IPS-11a (cell line): ENCODE measurements at regions not wholly inside any gene's neighbourhood (a gene's known extent, or its start where the extent isn't known, plus 50 kb on each side); places are given as distances from the start of the nearest gene placed in this dataset.
"Not testable (repeated sequence)": the region's sequence is repeated elsewhere in the genome, so short reads cannot be mapped to it uniquely, and the experiment has no call there.

ENCODE experiments used
- H3K4me3 ChIP-seq: one replicate; pipeline ENCODE4 v1.5.1; 2013; ENCODE audit warnings: low read depth, low read length, control low read depth

GRCh38 chr7:115654384-115655214 lies 376.0 kb downstream of the TFEC start:
- H3K4me3 ChIP-seq: no peak overlapping the region

GRCh38 chr7:115649429-115649828 lies 381.1 kb downstream of the TFEC start:
- H3K4me3 ChIP-seq: no peak overlapping the region

GRCh38 chr7:115647712-115648111 lies 382.9 kb downstream of the TFEC start:
- no peak overlapping the region for H3K4me3 ChIP-seq

- no peak overlapping the region for H3K4me3 ChIP-seq
Measured at GRCh38 chr7:115642194-115642593, 388.4 kb downstream of the TFEC start.

GRCh38 chr7:115638853-115639252 lies 391.7 kb downstream of the TFEC start:
- H3K4me3 ChIP-seq: no peak overlapping the region

- H3K4me3 ChIP-seq: no peak overlapping the region
Measured at GRCh38 chr7:115637128-115637527, 393.4 kb downstream of the TFEC start.

GRCh38 chr7:115635876-115636275 lies 394.7 kb downstream of the TFEC start:
- H3K4me3 ChIP-seq: no peak overlapping the region

GRCh38 chr7:115635376-115635775 lies 395.2 kb downstream of the TFEC start:
- no peak overlapping the region for H3K4me3 ChIP-seq

- no peak overlapping the region for H3K4me3 ChIP-seq
Measured at GRCh38 chr7:115634633-115635032, 395.9 kb downstream of the TFEC start.

- H3K4me3 ChIP-seq: no peak overlapping the region
Measured at GRCh38 chr7:115632636-115633035, 397.9 kb downstream of the TFEC start.

- H3K4me3 ChIP-seq: no peak overlapping the region
Measured at GRCh38 chr7:115631782-115632181, 398.8 kb downstream of the TFEC start.

GRCh38 chr7:115630049-115630448 lies 400.5 kb downstream of the TFEC start:
- no peak overlapping the region for H3K4me3 ChIP-seq

- no peak overlapping the region for H3K4me3 ChIP-seq
Measured at GRCh38 chr7:115618676-115619075, 411.9 kb downstream of the TFEC start.

- no peak overlapping the region for H3K4me3 ChIP-seq
Measured at GRCh38 chr7:115613836-115614235, 416.7 kb downstream of the TFEC start.

GRCh38 chr7:115603416-115603815 lies 427.1 kb downstream of the TFEC start:
- no peak overlapping the region for H3K4me3 ChIP-seq

- H3K4me3 ChIP-seq: no peak overlapping the region
Measured at GRCh38 chr7:115600207-115600606, 430.4 kb downstream of the TFEC start.

- not testable (repeated sequence) for H3K4me3 ChIP-seq
Measured at GRCh38 chr7:115599184-115599583, 431.4 kb downstream of the TFEC start.

GRCh38 chr7:115597220-115597619 lies 433.3 kb downstream of the TFEC start:
- not testable (repeated sequence) for H3K4me3 ChIP-seq

GRCh38 chr7:115593111-115593510 lies 437.5 kb downstream of the TFEC start:
- no peak overlapping the region for H3K4me3 ChIP-seq

GRCh38 chr7:115585015-115585718 lies 445.4 kb downstream of the TFEC start:
- H3K4me3 ChIP-seq: no peak overlapping the region

- H3K4me3 ChIP-seq: no peak overlapping the region
Measured at GRCh38 chr7:115582956-115583355, 447.6 kb downstream of the TFEC start.

- no peak overlapping the region for H3K4me3 ChIP-seq
Measured at GRCh38 chr7:115578576-115578975, 452.0 kb downstream of the TFEC start.
